ENCODE measurements at regions not wholly inside any gene's neighbourhood (a gene's known extent, or its start where the extent isn't known, plus 50 kb on each side); places are given as distances from the start of the nearest gene placed in this dataset.

- Histone ChIP-seq H3K9me3 (ENCODE audit: control insufficient read depth, low read depth, low read length) (no peaks in the 10 kb centered on the region), H4K20me1 (ENCODE audit: control insufficient read depth, extremely low read depth, insufficient read depth, low read length) (no peaks in the 10 kb centered on the region), H3K9ac (ENCODE audit: control insufficient read depth, extremely low read depth, insufficient read depth, low read length) (no peak overlapping the region), H3K79me2 (ENCODE audit: control insufficient read depth, insufficient read depth, low read length) (no peaks in the 10 kb centered on the region), H2AFZ (ENCODE audit: control insufficient read depth, low read length) (no peak overlapping the region), H3K4me3 (ENCODE audit: control insufficient read depth in 2 of 3, extremely low read depth in 1 of 3, insufficient read depth in 2 of 3, low read depth in 1 of 3, low read length in 3 of 3) (no peak overlapping the region), H3K4me1 (ENCODE audit: control insufficient read depth, extremely low read depth, insufficient read depth, low read length) (no peaks in the 10 kb centered on the region), H3K27ac (ENCODE audit: control insufficient read depth, insufficient read depth, low read length) (no peak overlapping the region), H3K36me3 (ENCODE audit: control insufficient read depth in 2 of 2, extremely low read depth in 1 of 2, insufficient read depth in 2 of 2, low read length in 2 of 2) (no peaks in the 10 kb centered on the region), H3K9me1 (ENCODE audit: control insufficient read depth, extremely low read depth, insufficient read depth, low read length) (no peaks in the 10 kb centered on the region), H3K4me2 (ENCODE audit: control insufficient read depth, extremely low read depth, insufficient read depth, low read depth, low read length) (no peak overlapping the region), H3K27me3 (ENCODE audit: control insufficient read depth, extremely low read depth, insufficient read depth, low read length) (peaks cover 5% of the 10 kb centered on the region)
- TF ChIP-seq CTCF (optimal IDR thresholded peaks at IDR 0.05 in 1 of 3, IDR thresholded peaks at IDR 0.05 in 1 of 3, conservative IDR thresholded peaks at IDR 0.05 in 1 of 3; ENCODE audit: extremely low read depth in 1 of 3, insufficient read depth in 2 of 3, low read length in 3 of 3) (no peak), EZH2 (IDR thresholded peaks at IDR 0.05; ENCODE audit: low read length) (no peak)
- no peak for FAIRE-seq
- no peak for DNase-seq (ENCODE audit: low read depth, low spot score)
- dilution Hi-C loops (cut with MboI; ENCODE audit: extremely low pct_ligation_motif_present, low sequenced_read_pairs), result no loop called here
These were observed 167.5 kb upstream of the HTR2A start for GRCh38 chr13:47064381-47064780.

GRCh38 chr13:47049276-47049989 lies 152.6 kb upstream of the HTR2A start:
- Histone ChIP-seq H3K9ac (ENCODE audit: control insufficient read depth, extremely low read depth, insufficient read depth, low read length) (no peak overlapping the region), H3K9me1 (ENCODE audit: control insufficient read depth, extremely low read depth, insufficient read depth, low read length) (no peaks in the 10 kb centered on the region), H3K36me3 (ENCODE audit: control insufficient read depth in 2 of 2, extremely low read depth in 1 of 2, insufficient read depth in 2 of 2, low read length in 2 of 2) (no peaks in the 10 kb centered on the region), H3K9me3 (ENCODE audit: control insufficient read depth, low read depth, low read length) (no peaks in the 10 kb centered on the region), H2AFZ (ENCODE audit: control insufficient read depth, low read length) (no peak overlapping the region), H3K4me2 (ENCODE audit: control insufficient read depth, extremely low read depth, insufficient read depth, low read depth, low read length) (no peak overlapping the region), H4K20me1 (ENCODE audit: control insufficient read depth, extremely low read depth, insufficient read depth, low read length) (no peaks in the 10 kb centered on the region), H3K4me1 (ENCODE audit: control insufficient read depth, extremely low read depth, insufficient read depth, low read length) (no peaks in the 10 kb centered on the region), H3K27me3 (ENCODE audit: control insufficient read depth, extremely low read depth, insufficient read depth, low read length) (peaks cover 3% of the 10 kb centered on the region), H3K4me3 (ENCODE audit: control insufficient read depth in 2 of 3, extremely low read depth in 1 of 3, insufficient read depth in 2 of 3, low read depth in 1 of 3, low read length in 3 of 3) (no peak overlapping the region), H3K79me2 (ENCODE audit: control insufficient read depth, insufficient read depth, low read length) (no peaks in the 10 kb centered on the region), H3K27ac (ENCODE audit: control insufficient read depth, insufficient read depth, low read length) (no peak overlapping the region)
- no peak for TF ChIP-seq CTCF (optimal IDR thresholded peaks at IDR 0.05 in 1 of 3, IDR thresholded peaks at IDR 0.05 in 1 of 3, conservative IDR thresholded peaks at IDR 0.05 in 1 of 3; ENCODE audit: extremely low read depth in 1 of 3, insufficient read depth in 2 of 3, low read length in 3 of 3)
- dilution Hi-C loops (cut with MboI; ENCODE audit: extremely low pct_ligation_motif_present, low sequenced_read_pairs), result no loop called here
- FAIRE-seq, result no peak
- no peak for DNase-seq (ENCODE audit: low read depth, low spot score)
